ENCODE measurements at regions not wholly inside any gene's neighbourhood (a gene's known extent, or its start where the extent isn't known, plus 50 kb on each side); places are given as distances from the start of the nearest gene placed in this dataset.

- Mint-ChIP-seq H3K36me3 (ENCODE audit: low read depth, unreplicated experiment) (no peaks in the 10 kb centered on the region), H3K27me3 (ENCODE audit: low read depth, unreplicated experiment) (no peaks in the 10 kb centered on the region), H3K4me3 (ENCODE audit: unreplicated experiment) (no peak overlapping the region), H3K27ac (ENCODE audit: unreplicated experiment) (no peak overlapping the region), H3K4me1 (ENCODE audit: low read depth, unreplicated experiment) (no peaks in the 10 kb centered on the region), H3K9me3 (ENCODE audit: unreplicated experiment) (no peaks in the 10 kb centered on the region)
- no peak for DNase-seq (ENCODE audit: low read depth)
- no peaks in the 10 kb centered on the region for H3K9me3 ChIP-seq (ENCODE audit: insufficient read depth, low read depth, low read length)
- no peaks in the 10 kb centered on the region for H3K4me1 ChIP-seq (ENCODE audit: insufficient read depth, low read length)
- no peak overlapping the region for H3K9ac ChIP-seq (ENCODE audit: low read length)
- no peak for FAIRE-seq
- H2AFZ ChIP-seq (ENCODE audit: low read depth, low read length): no peak overlapping the region
- H3K27me3 ChIP-seq (ENCODE audit: insufficient read depth, low read length): no peaks in the 10 kb centered on the region
- no peak overlapping the region for H3K27ac ChIP-seq (ENCODE audit: low read depth, low read length)
- no peaks in the 10 kb centered on the region for H4K20me1 ChIP-seq (ENCODE audit: insufficient read depth, low read length)
- H3K79me2 ChIP-seq (ENCODE audit: insufficient read depth, low read length): no peaks in the 10 kb centered on the region
- no peak overlapping the region for H3K4me3 ChIP-seq (ENCODE audit: insufficient read depth, low read depth, low read length)
- TF ChIP-seq EZH2 (IDR thresholded peaks at IDR 0.05; ENCODE audit: insufficient read depth, low read length) (no peak), CTCF (IDR thresholded peaks at IDR 0.05; ENCODE audit: insufficient read depth, low read depth, low read length) (no peak)
- no peaks in the 10 kb centered on the region for H3K36me3 ChIP-seq (ENCODE audit: insufficient read depth, low read length)
- no peak overlapping the region for H3K4me2 ChIP-seq (ENCODE audit: low read length)
Measured at GRCh38 chr7:133155642-133156041, 73.8 kb upstream of the CHCHD3 start.

- no peak overlapping the region for H3K27ac Mint-ChIP-seq (ENCODE audit: unreplicated experiment)
- FAIRE-seq: no peak
- no peaks in the 10 kb centered on the region for H3K4me1 Mint-ChIP-seq (ENCODE audit: low read depth, unreplicated experiment)
- Histone ChIP-seq H2AFZ (ENCODE audit: low read depth, low read length) (no peak overlapping the region), H3K79me2 (ENCODE audit: insufficient read depth, low read length) (no peaks in the 10 kb centered on the region), H3K9ac (ENCODE audit: low read length) (no peak overlapping the region), H3K27me3 (ENCODE audit: insufficient read depth, low read length) (no peaks in the 10 kb centered on the region), H3K4me2 (ENCODE audit: low read length) (no peak overlapping the region), H3K9me3 (ENCODE audit: insufficient read depth, low read depth, low read length) (no peaks in the 10 kb centered on the region), H3K36me3 (ENCODE audit: insufficient read depth, low read length) (no peaks in the 10 kb centered on the region), H3K27ac (ENCODE audit: low read depth, low read length) (no peak overlapping the region), H4K20me1 (ENCODE audit: insufficient read depth, low read length) (no peaks in the 10 kb centered on the region), H3K4me1 (ENCODE audit: insufficient read depth, low read length) (no peaks in the 10 kb centered on the region), H3K4me3 (ENCODE audit: insufficient read depth, low read depth, low read length) (no peak overlapping the region)
- no peaks in the 10 kb centered on the region for H3K36me3 Mint-ChIP-seq (ENCODE audit: low read depth, unreplicated experiment)
- no peak overlapping the region for H3K4me3 Mint-ChIP-seq (ENCODE audit: unreplicated experiment)
- H3K9me3 Mint-ChIP-seq (ENCODE audit: unreplicated experiment): no peaks in the 10 kb centered on the region
- H3K27me3 Mint-ChIP-seq (ENCODE audit: low read depth, unreplicated experiment): no peaks in the 10 kb centered on the region
- TF ChIP-seq EZH2 (IDR thresholded peaks at IDR 0.05; ENCODE audit: insufficient read depth, low read length) (no peak), CTCF (IDR thresholded peaks at IDR 0.05; ENCODE audit: insufficient read depth, low read depth, low read length) (no peak)
- DNase-seq (ENCODE audit: low read depth): no peak
Measured at GRCh38 chr7:133157045-133157444, 75.2 kb upstream of the CHCHD3 start.

GRCh38 chr7:133164498-133164897 lies 82.6 kb upstream of the CHCHD3 start:
- H3K4me1 Mint-ChIP-seq (ENCODE audit: low read depth, unreplicated experiment): peaks cover 2% of the 10 kb centered on the region
- Histone ChIP-seq H3K4me1 (ENCODE audit: insufficient read depth, low read length) (no peaks in the 10 kb centered on the region), H4K20me1 (ENCODE audit: insufficient read depth, low read length) (no peaks in the 10 kb centered on the region), H3K4me2 (ENCODE audit: low read length) (no peak overlapping the region), H3K79me2 (ENCODE audit: insufficient read depth, low read length) (no peaks in the 10 kb centered on the region), H3K9ac (ENCODE audit: low read length) (no peak overlapping the region), H3K36me3 (ENCODE audit: insufficient read depth, low read length) (no peaks in the 10 kb centered on the region), H3K27ac (ENCODE audit: low read depth, low read length) (no peak overlapping the region), H3K27me3 (ENCODE audit: insufficient read depth, low read length) (peaks cover 3% of the 10 kb centered on the region), H2AFZ (ENCODE audit: low read depth, low read length) (no peak overlapping the region), H3K9me3 (ENCODE audit: insufficient read depth, low read depth, low read length) (no peaks in the 10 kb centered on the region), H3K4me3 (ENCODE audit: insufficient read depth, low read depth, low read length) (no peak overlapping the region)
- DNase-seq (ENCODE audit: low read depth) (no peak), FAIRE-seq (no peak)
- no peak for TF ChIP-seq EZH2 (IDR thresholded peaks at IDR 0.05; ENCODE audit: insufficient read depth, low read length)
- no peak for TF ChIP-seq CTCF (IDR thresholded peaks at IDR 0.05; ENCODE audit: insufficient read depth, low read depth, low read length)
- no peaks in the 10 kb centered on the region for H3K36me3 Mint-ChIP-seq (ENCODE audit: low read depth, unreplicated experiment)
- peaks cover 2% of the 10 kb centered on the region for H3K9me3 Mint-ChIP-seq (ENCODE audit: unreplicated experiment)
- no peak overlapping the region for H3K27ac Mint-ChIP-seq (ENCODE audit: unreplicated experiment)
- no peaks in the 10 kb centered on the region for H3K27me3 Mint-ChIP-seq (ENCODE audit: low read depth, unreplicated experiment)
- H3K4me3 Mint-ChIP-seq (ENCODE audit: unreplicated experiment): no peak overlapping the region

Data from astrocyte (in vitro differentiated cells and primary cell).